IMR-90 (cell line): ENCODE measurements at regions not wholly inside any gene's neighbourhood (a gene's known extent, or its start where the extent isn't known, plus 50 kb on each side); places are given as distances from the start of the nearest gene placed in this dataset.

Experiments
- ATAC-seq: fragments of 200-7000 bp; cut with Tn5 transposase; 2 replicates; pipeline ENCODE4 v1.9.1; 2020; ENCODE audit warnings: low read depth, mild to moderate bottlenecking, moderate library complexity
- BruUV-seq: library from RNA; stranded (reverse); fragments of 400-500 nt; replicated peaks from 2 replicates; lab custom pipeline; 2021; lab: Mats Ljungman, UMichigan
- CTCF ChIA-PET: fragments of 300-600 bp; formaldehyde crosslinking; extraction: SDS; loops from one replicate; lab custom pipeline; 2021; ENCODE audit warnings: antibody characterized with exemption; lab: Yijun Ruan, JAX
- POLR2A ChIA-PET: fragments of 300-600 bp; sonication (Branson Sonifier 250); formaldehyde crosslinking; loops from one replicate; lab custom pipeline; 2022; ENCODE audit warnings: antibody characterized with exemption; ENCODE audit not compliant: unreplicated experiment; lab: Charles Lee
- DNase-seq: peaks from one replicate; pipeline ENCODE4 v3.0.0; 2013
- H2AFZ ChIP-seq: replicated peaks from 2 replicates; pipeline ENCODE3; 2013; ENCODE audit warnings: low read length, mild to moderate bottlenecking; ENCODE audit not compliant: poor library complexity
- H2AK5ac ChIP-seq: 2 replicates; pipeline ENCODE4 v1.6.1; 2013; ENCODE audit warnings: low read depth, low read length, inconsistent platforms
- H2AK9ac ChIP-seq: replicated peaks from 2 replicates; pipeline ENCODE3; 2013; ENCODE audit warnings: mild to moderate bottlenecking, low read depth, low read length, moderate library complexity; ENCODE audit not compliant: poor library complexity
- H2BK120ac ChIP-seq: 2 replicates; pipeline ENCODE4 v1.6.1; 2013; ENCODE audit warnings: low read depth, low read length, inconsistent platforms
- H2BK15ac ChIP-seq: 3 replicates; pipeline ENCODE4 v1.6.1; 2013; ENCODE audit warnings: low read depth, low read length, inconsistent platforms
- H2BK20ac ChIP-seq: 2 replicates; pipeline ENCODE4 v1.6.1; 2013; ENCODE audit warnings: low read depth, mild to moderate bottlenecking, inconsistent platforms, low read length, moderate library complexity
- H2BK5ac ChIP-seq: 2 replicates; pipeline ENCODE4 v1.6.1; 2013; ENCODE audit warnings: mild to moderate bottlenecking, low read depth, low read length, inconsistent platforms; ENCODE audit not compliant: poor library complexity, severe bottlenecking
- H3K14ac ChIP-seq: replicated peaks from 2 replicates; pipeline ENCODE4 v1.6.1; 2013; ENCODE audit warnings: low read depth, low read length, inconsistent platforms
- H3K18ac ChIP-seq: 2 replicates; pipeline ENCODE4 v1.6.1; 2013; ENCODE audit warnings: low read depth, low read length, control low read depth
- H3K23ac ChIP-seq: 2 replicates; pipeline ENCODE4 v1.6.1; 2013; ENCODE audit warnings: low read depth, low read length, inconsistent platforms
- H3K27ac ChIP-seq: 2 replicates; pipeline ENCODE4 v1.5.1; 2013; ENCODE audit warnings: mild to moderate bottlenecking, control low read depth, low read length; ENCODE audit not compliant: insufficient read depth
- H3K27me3 ChIP-seq: 2 replicates; pipeline ENCODE4 v1.6.1; 2013; ENCODE audit warnings: low read length; ENCODE audit not compliant: control insufficient read depth, insufficient read depth
- H3K36me3 ChIP-seq: 2 replicates; pipeline ENCODE4 v1.6.1; 2013; ENCODE audit warnings: low read length, mixed read lengths; ENCODE audit not compliant: control insufficient read depth, insufficient read depth
- H3K4ac ChIP-seq: 2 replicates; pipeline ENCODE4 v1.6.1; 2013; ENCODE audit warnings: low read depth, low read length, inconsistent platforms
- H3K4me1 ChIP-seq: 2 replicates; pipeline ENCODE4 v1.6.1; 2013; ENCODE audit warnings: low read length, mixed read lengths; ENCODE audit not compliant: control insufficient read depth, insufficient read depth
- H3K4me2 ChIP-seq: 2 replicates; pipeline ENCODE4 v1.6.1; 2013; ENCODE audit warnings: low read depth, mild to moderate bottlenecking, control low read depth, low read length, moderate library complexity
- H3K4me3 ChIP-seq: 2 replicates; pipeline ENCODE4 v1.5.1; 2013; ENCODE audit warnings: low read depth, mild to moderate bottlenecking, control low read depth, low read length, moderate library complexity; ENCODE audit not compliant: insufficient read depth
- H3K56ac ChIP-seq: 2 replicates; pipeline ENCODE4 v1.6.1; 2013; ENCODE audit warnings: low read length, inconsistent platforms; ENCODE audit not compliant: insufficient read depth; ENCODE audit errors: extremely low read depth
- H3K79me1 ChIP-seq, 2 experiments: 2 replicates each; pipeline ENCODE4 v1.6.1; 2013; ENCODE audit warnings: low read length in 2 of 2, inconsistent platforms in 1 of 2, low read depth in 1 of 2
- H3K9ac ChIP-seq: 2 replicates; pipeline ENCODE4 v1.6.1; 2013; ENCODE audit warnings: low read depth, low read length, control low read depth
- H3K9me1 ChIP-seq: 2 replicates; pipeline ENCODE4 v1.6.1; 2013; ENCODE audit warnings: low read length, inconsistent platforms; ENCODE audit not compliant: insufficient read depth
- H3K9me3 ChIP-seq: 2 replicates; pipeline ENCODE4 v1.6.1; 2013; ENCODE audit warnings: low read length; ENCODE audit not compliant: control insufficient read depth, insufficient read depth
- H4K20me1 ChIP-seq: 2 replicates; pipeline ENCODE4 v1.6.1; 2013; ENCODE audit warnings: low read length, inconsistent platforms; ENCODE audit not compliant: insufficient read depth
- H4K5ac ChIP-seq: 2 replicates; pipeline ENCODE4 v1.6.1; 2013; ENCODE audit warnings: mild to moderate bottlenecking, low read depth, low read length, control low read depth
- H4K8ac ChIP-seq, 2 experiments: 2 replicates each; pipeline ENCODE4 v1.6.1; 2013; ENCODE audit warnings: low read depth in 2 of 2, low read length in 2 of 2, control low read depth in 1 of 2, inconsistent platforms in 1 of 2
- H4K91ac ChIP-seq: 2 replicates; pipeline ENCODE4 v1.6.1; 2013; ENCODE audit warnings: low read depth, low read length, inconsistent platforms; ENCODE audit not compliant: insufficient read depth
- BHLHE40 ChIP-seq: fragments of 150-350 bp; IDR thresholded peaks from 2 replicates; pipeline ENCODE4 v1.6.1; 2016; ENCODE audit warnings: mild to moderate bottlenecking, low read depth, low read length
- CEBPB ChIP-seq: IDR thresholded peaks from 2 replicates; pipeline ENCODE4 v1.6.1; 2012; ENCODE audit warnings: low read depth, low read length, improper control_type of control experiment
- CHD1 ChIP-seq: IDR thresholded peaks from 2 replicates; pipeline ENCODE4 v1.6.1; 2012; ENCODE audit warnings: low read depth, low read length, improper control_type of control experiment
- CTCF ChIP-seq: conservative IDR thresholded peaks from 2 replicates; pipeline ENCODE4 v1.5.1; 2012; ENCODE audit warnings: mild to moderate bottlenecking, low read depth, low read length, improper control_type of control experiment
- FOS ChIP-seq: fragments of 150-350 bp; IDR thresholded peaks from 2 replicates; pipeline ENCODE4 v1.6.1; 2016; ENCODE audit warnings: low read depth, low read length
- MAFK ChIP-seq: IDR thresholded peaks from 2 replicates; pipeline ENCODE4 v1.6.1; 2012; ENCODE audit warnings: low read depth, low read length, improper control_type of control experiment
- MAZ ChIP-seq: IDR thresholded peaks from 2 replicates; pipeline ENCODE4 v1.6.1; 2012; ENCODE audit warnings: low read depth, mild to moderate bottlenecking, low read length, improper control_type of control experiment, moderate library complexity, borderline replicate concordance
- MXI1 ChIP-seq: IDR thresholded peaks from 2 replicates; pipeline ENCODE4 v1.6.1; 2012; ENCODE audit warnings: low read depth, mild to moderate bottlenecking, low read length, moderate library complexity, borderline replicate concordance
- NFE2L2 ChIP-seq: fragments of 150-350 bp; IDR thresholded peaks from 2 replicates; pipeline ENCODE4 v1.6.1; 2016; ENCODE audit warnings: low read depth, mild to moderate bottlenecking, low read length
- POLR2A ChIP-seq: IDR thresholded peaks from 2 replicates; pipeline ENCODE4 v1.6.1; 2012; ENCODE audit warnings: mild to moderate bottlenecking, low read depth, low read length
- RAD21 ChIP-seq: IDR thresholded peaks from 2 replicates; pipeline ENCODE4 v1.6.1; 2012; ENCODE audit warnings: low read length, improper control_type of control experiment
- RCOR1 ChIP-seq: IDR thresholded peaks from 2 replicates; pipeline ENCODE4 v1.6.1; 2012; ENCODE audit warnings: mild to moderate bottlenecking, low read length, improper control_type of control experiment; ENCODE audit not compliant: insufficient replicate concordance
- RFX5 ChIP-seq: IDR thresholded peaks from 2 replicates; pipeline ENCODE4 v1.8.0; 2012; ENCODE audit warnings: low read depth, mild to moderate bottlenecking, low read length, moderate library complexity
- USF2 ChIP-seq: fragments of 150-350 bp; IDR thresholded peaks from 2 replicates; pipeline ENCODE4 v1.6.1; 2017; ENCODE audit warnings: mild to moderate bottlenecking, antibody characterized with exemption, low read length, low read depth
- WGBS, 2 experiments: methylation state at CpG; one replicate each; pipeline versions ENCODE4 v1.1.5 to v1.1.7; 2013; ENCODE audit warnings: missing lambda C conversion rate in 2 of 2; ENCODE audit not compliant: insufficient read length in 1 of 2; ENCODE audit errors: extremely low coverage in 2 of 2; 5-methylcytosine and 5-hydroxymethylcytosine counted together
- dilution Hi-C: fragments of 300-500 bp; cut with HindIII; formaldehyde crosslinking; loops from one replicate; pipeline ENCODE4 v1.14.3; 2018; ENCODE audit warnings: low sequenced_read_pairs; ENCODE audit not compliant: unreplicated experiment
- in situ Hi-C: fragments of 300-500 bp; cut with MboI; formaldehyde crosslinking; loops from 3 replicates; pipeline ENCODE4 v1.14.3; 2019; ENCODE audit warnings: low sequenced_read_pairs, inconsistent platforms, mixed read lengths
- intact Hi-C: fragments of 100-400 bp; cut with micrococcal nuclease; formaldehyde crosslinking; loops from 2 replicates; pipeline ENCODE4 v1.10.0; 2022
- TF ChIP-seq, protein P1 (sequence below): fragments of 150-350 bp; IDR thresholded peaks from 2 replicates; pipeline ENCODE4 v1.6.1; 2016; ENCODE audit warnings: low read depth, mild to moderate bottlenecking, low read length, moderate library complexity, borderline replicate concordance

DNA sequence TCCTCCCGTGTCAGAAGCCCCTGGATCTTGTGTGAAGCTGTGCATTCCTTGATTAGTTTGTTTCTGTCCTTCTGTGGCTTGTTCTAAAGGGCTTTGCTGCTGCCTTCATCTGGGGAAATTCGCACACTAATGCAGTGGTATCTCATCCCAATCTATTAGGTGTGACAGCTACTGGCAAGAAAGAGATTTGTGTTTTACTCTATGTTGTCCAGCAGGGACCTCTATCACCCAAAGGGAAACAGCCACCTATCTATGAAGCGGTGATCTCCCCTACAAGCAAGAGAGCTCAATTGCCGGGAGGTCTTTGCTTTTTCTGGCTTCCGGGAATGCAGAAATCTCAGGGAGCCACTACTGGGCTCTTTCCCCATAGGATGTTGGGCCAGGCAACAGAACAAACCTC is 151.8 kb downstream of the NRN1 start:
- dilution Hi-C loops = no loop called here
- Histone ChIP-seq H2AFZ (no peak overlapping the region), H3K27me3 (peaks cover 2% of the 10 kb centered on the region; the same call in 1 of the 2 replicates), H3K9me1 (no peaks in the 10 kb centered on the region), H4K20me1 (no peaks in the 10 kb centered on the region), H3K56ac (no peak overlapping the region), H3K79me1 (no peaks in the 10 kb centered on the region), H2BK20ac (no peak overlapping the region), H3K9ac (no peak overlapping the region), H2AK9ac (no peak overlapping the region), H3K4me1 (no peaks in the 10 kb centered on the region), H2BK5ac (no peak overlapping the region), H4K8ac (no peak overlapping the region), H3K18ac (no peak overlapping the region), H3K4me2 (no peak overlapping the region), H3K4me3 (no peak overlapping the region), H3K27ac (no peak overlapping the region), H3K9me3 (no peaks in the 10 kb centered on the region), H4K5ac (no peak overlapping the region), H2BK15ac (no peak overlapping the region), H2AK5ac (no peak overlapping the region), H4K91ac (no peak overlapping the region), H3K23ac (no peak overlapping the region), H3K14ac (no peak overlapping the region), H2BK120ac (no peak overlapping the region), H3K36me3 (no peaks in the 10 kb centered on the region), H3K4ac (no peak overlapping the region)
- no CpG with 5 or more reads among the region's 5 CpGs for WGBS, 2 experiments
- ATAC-seq = no peak
- DNase-seq = no peak
- in situ Hi-C loops = no loop called here
- no TSS peak for BruUV-seq
- CTCF ChIA-PET = no interaction called here
- intact Hi-C loops = no loop called here
- POLR2A ChIA-PET = no interaction called here
- TF ChIP-seq POLR2A = no peak
- TF ChIP-seq RFX5 = no peak
- TF ChIP-seq CEBPB = no peak
- no peak for TF ChIP-seq BHLHE40
- TF ChIP-seq NFE2L2 = no peak
- TF ChIP-seq, protein P1, sequence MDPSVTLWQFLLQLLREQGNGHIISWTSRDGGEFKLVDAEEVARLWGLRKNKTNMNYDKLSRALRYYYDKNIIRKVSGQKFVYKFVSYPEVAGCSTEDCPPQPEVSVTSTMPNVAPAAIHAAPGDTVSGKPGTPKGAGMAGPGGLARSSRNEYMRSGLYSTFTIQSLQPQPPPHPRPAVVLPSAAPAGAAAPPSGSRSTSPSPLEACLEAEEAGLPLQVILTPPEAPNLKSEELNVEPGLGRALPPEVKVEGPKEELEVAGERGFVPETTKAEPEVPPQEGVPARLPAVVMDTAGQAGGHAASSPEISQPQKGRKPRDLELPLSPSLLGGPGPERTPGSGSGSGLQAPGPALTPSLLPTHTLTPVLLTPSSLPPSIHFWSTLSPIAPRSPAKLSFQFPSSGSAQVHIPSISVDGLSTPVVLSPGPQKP = no peak
- TF ChIP-seq CHD1 = no peak
- TF ChIP-seq MAFK = no peak
- TF ChIP-seq MXI1 = no peak
- TF ChIP-seq CTCF = no peak
- TF ChIP-seq FOS = no peak
- no peak for TF ChIP-seq USF2
- no peak for TF ChIP-seq RCOR1
- no peak for TF ChIP-seq MAZ
- TF ChIP-seq RAD21 = no peak
